DND-41 (cell line): ENCODE measurements at regions not wholly inside any gene's neighbourhood (a gene's known extent, or its start where the extent isn't known, plus 50 kb on each side); places are given as distances from the start of the nearest gene placed in this dataset.

Experiments
- ATAC-seq: fragments of 200-7000 bp; cut with Tn5 transposase; 3 replicates; pipeline ENCODE4 v1.9.1; 2021; ENCODE audit warnings: low read depth; ENCODE audit not compliant: insufficient read depth
- DNase-seq: peaks from one replicate; pipeline ENCODE4 v3.0.0-alpha.2; 2020
- H2AFZ ChIP-seq: 2 replicates; pipeline ENCODE4 v1.6.0; 2012; ENCODE audit warnings: low read depth, low read length
- H3K27ac ChIP-seq: 2 replicates; pipeline ENCODE4 v1.5.1; 2012; ENCODE audit warnings: low read length, inconsistent platforms
- H3K27me3 ChIP-seq: fragments of 200-600 bp; sonication (generic); 2 replicates; pipeline ENCODE4 v1.6.0; 2012; ENCODE audit warnings: low read length, mild to moderate bottlenecking, inconsistent platforms; ENCODE audit not compliant: insufficient read depth, poor library complexity
- H3K36me3 ChIP-seq: 2 replicates; pipeline ENCODE4 v1.5.1; 2012; ENCODE audit warnings: low read length, inconsistent platforms; ENCODE audit not compliant: insufficient read depth
- H3K4me1 ChIP-seq: 2 replicates; pipeline ENCODE4 v1.5.1; 2012; ENCODE audit warnings: mild to moderate bottlenecking, low read length; ENCODE audit not compliant: insufficient read depth
- H3K4me2 ChIP-seq: 2 replicates; pipeline ENCODE4 v1.6.0; 2012; ENCODE audit warnings: mild to moderate bottlenecking, moderate library complexity, low read length, inconsistent platforms; ENCODE audit not compliant: insufficient read depth
- H3K4me3 ChIP-seq, 2 experiments: fragments of 200-600 bp in 1 of 2; shearing (Covaris generic) in 1 of 2; 2 replicates each; pipeline ENCODE4 v1.5.1; 2012 to 2016; ENCODE audit warnings: inconsistent platforms in 2 of 2, low read length in 2 of 2, mild to moderate bottlenecking in 2 of 2, low read depth in 1 of 2, moderate library complexity in 1 of 2
- H3K79me2 ChIP-seq: 2 replicates; pipeline ENCODE4 v1.6.0; 2012; ENCODE audit warnings: low read length, inconsistent platforms; ENCODE audit not compliant: insufficient read depth
- H3K9ac ChIP-seq: 2 replicates; pipeline ENCODE4 v1.6.0; 2012; ENCODE audit warnings: low read depth, mild to moderate bottlenecking, inconsistent platforms, low read length, moderate library complexity
- H3K9me3 ChIP-seq: 2 replicates; pipeline ENCODE4 v1.5.1; 2012; ENCODE audit warnings: low read length, moderate library complexity, mild to moderate bottlenecking, inconsistent platforms; ENCODE audit not compliant: insufficient read depth, severe bottlenecking
- H4K20me1 ChIP-seq: 2 replicates; pipeline ENCODE4 v1.6.0; 2012; ENCODE audit warnings: low read length; ENCODE audit not compliant: insufficient read depth
- CTCF ChIP-seq: IDR thresholded peaks from 2 replicates; pipeline ENCODE4 v1.5.1; 2012; ENCODE audit warnings: borderline replicate concordance, low read length, moderate library complexity, mild to moderate bottlenecking; ENCODE audit not compliant: poor library complexity, severe bottlenecking; ENCODE audit errors: extremely low read depth
- EZH2 ChIP-seq: IDR thresholded peaks from 3 replicates; pipeline ENCODE4 v1.6.1; 2012; ENCODE audit warnings: borderline replicate concordance, low read depth, mild to moderate bottlenecking, moderate library complexity, low read length, inconsistent platforms; ENCODE audit not compliant: severe bottlenecking

- Histone ChIP-seq H3K79me2 (no peaks in the 10 kb centered on the region), H3K36me3 (no peaks in the 10 kb centered on the region), H3K4me1 (no peaks in the 10 kb centered on the region), H3K9me3 (no peaks in the 10 kb centered on the region), H3K27ac (no peak overlapping the region), H3K4me2 (no peak overlapping the region), H3K9ac (no peak overlapping the region), H3K4me3 (no peak overlapping the region), H3K27me3 (no peaks in the 10 kb centered on the region), H2AFZ (no peak overlapping the region), H4K20me1 (no peaks in the 10 kb centered on the region)
- TF ChIP-seq CTCF = no peak
- TF ChIP-seq EZH2 = no peak
- DNase-seq (no peak), ATAC-seq (no peak)
Observed at GRCh38 chr5:106493910-106494309, 1176.8 kb downstream of the EFNA5 start.

- H3K9ac ChIP-seq = no peak overlapping the region
- no peak overlapping the region for H3K4me3 ChIP-seq
- H3K27me3 ChIP-seq = no peaks in the 10 kb centered on the region
- TF ChIP-seq EZH2 = no peak
- no peak for TF ChIP-seq CTCF
- no peaks in the 10 kb centered on the region for H3K4me1 ChIP-seq
- H3K4me2 ChIP-seq = no peak overlapping the region
- DNase-seq (no peak), ATAC-seq (no peak)
- no peaks in the 10 kb centered on the region for H3K79me2 ChIP-seq
- no peak overlapping the region for H3K27ac ChIP-seq
- no peaks in the 10 kb centered on the region for H3K9me3 ChIP-seq
- H2AFZ ChIP-seq = no peak overlapping the region
- no peaks in the 10 kb centered on the region for H4K20me1 ChIP-seq
- no peaks in the 10 kb centered on the region for H3K36me3 ChIP-seq
Observed at GRCh38 chr5:106489004-106489403, 1181.7 kb downstream of the EFNA5 start.

GRCh38 chr5:106488407-106488806, 1182.3 kb downstream of the EFNA5 start:
- DNase-seq (no peak), ATAC-seq (no peak)
- Histone ChIP-seq H3K9me3 (no peaks in the 10 kb centered on the region), H2AFZ (no peak overlapping the region), H3K79me2 (no peaks in the 10 kb centered on the region), H3K27me3 (no peaks in the 10 kb centered on the region), H3K9ac (no peak overlapping the region), H4K20me1 (no peaks in the 10 kb centered on the region), H3K4me3 (no peak overlapping the region), H3K4me2 (no peak overlapping the region), H3K36me3 (no peaks in the 10 kb centered on the region), H3K4me1 (no peaks in the 10 kb centered on the region), H3K27ac (no peak overlapping the region)
- no peak for TF ChIP-seq CTCF
- TF ChIP-seq EZH2 = no peak

- H3K27me3 ChIP-seq = no peaks in the 10 kb centered on the region
- no peak overlapping the region for H3K4me3 ChIP-seq
- H4K20me1 ChIP-seq = no peaks in the 10 kb centered on the region
- no peaks in the 10 kb centered on the region for H3K9me3 ChIP-seq
- TF ChIP-seq EZH2 (no peak), CTCF (no peak)
- no peak overlapping the region for H3K27ac ChIP-seq
- no peak for DNase-seq
- H3K4me2 ChIP-seq = no peak overlapping the region
- H3K36me3 ChIP-seq = no peaks in the 10 kb centered on the region
- H3K79me2 ChIP-seq = no peaks in the 10 kb centered on the region
- H3K9ac ChIP-seq = no peak overlapping the region
- H2AFZ ChIP-seq = no peak overlapping the region
- no peak for ATAC-seq
- H3K4me1 ChIP-seq = no peaks in the 10 kb centered on the region
Observed at GRCh38 chr5:106481374-106481773, 1189.4 kb downstream of the EFNA5 start.
